ENCODE measurements at regions not wholly inside any gene's neighbourhood (a gene's known extent, or its start where the extent isn't known, plus 50 kb on each side); places are given as distances from the start of the nearest gene placed in this dataset.

- FAIRE-seq, result no peak
Measured at GRCh38 chr5:8053270-8053669, 184.3 kb downstream of the MTRR start.

More at GRCh38 chr5:8053270-8053669, 184.3 kb downstream of the MTRR start:
- intact Hi-C loops (cut with micrococcal nuclease) (no loop called here), dilution Hi-C loops (cut with MboI; ENCODE audit: extremely low pct_ligation_motif_present, low sequenced_read_pairs) (no loop called here)
- no peaks in the 10 kb centered on the region for H3K36me3 ChIP-seq (ENCODE audit: control insufficient read depth in 2 of 2, extremely low read depth in 1 of 2, insufficient read depth in 2 of 2, low read length in 2 of 2)
- no peak overlapping the region for H3K9ac ChIP-seq (replicated peaks; ENCODE audit: extremely low read depth, insufficient read depth, low read length)
- H3K4me3 ChIP-seq (replicated peaks in 1 of 3; ENCODE audit: insufficient read depth in 1 of 3, low read depth in 1 of 3, low read length in 3 of 3), result no peak overlapping the region
- no TSS peak for BruUV-seq (replicated peaks)
- no peak overlapping the region for H3K4me2 ChIP-seq (ENCODE audit: insufficient read depth, low read length)
- no peak for DNase-seq (ENCODE audit: low read depth, low spot score)
- no peaks in the 10 kb centered on the region for H3K79me2 ChIP-seq (ENCODE audit: control insufficient read depth, insufficient read depth, low read length)
- H3K4me1 ChIP-seq (ENCODE audit: control insufficient read depth, extremely low read depth, insufficient read depth, low read length), result no peaks in the 10 kb centered on the region
- ChIA-PET CTCF (no interaction called here), POLR2A (no interaction called here)
- no peaks in the 10 kb centered on the region for H3K27me3 ChIP-seq (ENCODE audit: control insufficient read depth in 2 of 2, insufficient read depth in 2 of 2, low read length in 2 of 2)
- H3K27ac ChIP-seq (ENCODE audit: insufficient read depth, low read depth, low read length), result no peak overlapping the region
- H4K20me1 ChIP-seq (replicated peaks; ENCODE audit: control insufficient read depth, extremely low read depth, insufficient read depth, low read length), result no peaks in the 10 kb centered on the region
- peaks cover 12% of the 10 kb centered on the region for H3K9me3 ChIP-seq (replicated peaks; ENCODE audit: control insufficient read depth, insufficient read depth, low read length)
- TF ChIP-seq POLR2AphosphoS5 (IDR thresholded peaks at IDR 0.05; ENCODE audit: insufficient read depth, low read depth, low read length) (no peak), FOS (IDR thresholded peaks at IDR 0.05; ENCODE audit: borderline replicate concordance, insufficient read depth, low read length) (no peak), JUN (IDR thresholded peaks at IDR 0.05; ENCODE audit: borderline replicate concordance, insufficient read depth, insufficient read length, low read depth) (no peak), CTCF (IDR thresholded peaks at IDR 0.05; ENCODE audit: extremely low read depth in 1 of 2, insufficient read depth in 1 of 2, low read depth in 1 of 2, low read length in 2 of 2) (no peak), POLR2A (IDR thresholded peaks at IDR 0.05; ENCODE audit: low read depth, low read length) (no peak), GATA2 (IDR thresholded peaks at IDR 0.05; ENCODE audit: insufficient read depth, insufficient read length, low read depth, low read length) (no peak), MYC (IDR thresholded peaks at IDR 0.05; ENCODE audit: low read depth, low read length) (no peak), EZH2 (IDR thresholded peaks at IDR 0.05; ENCODE audit: borderline replicate concordance, low read depth, low read length, severe bottlenecking) (no peak), MAX (IDR thresholded peaks at IDR 0.05; ENCODE audit: insufficient read depth, insufficient read length) (no peak)
- no peaks in the 10 kb centered on the region for H3K9me1 ChIP-seq (replicated peaks; ENCODE audit: control insufficient read depth, extremely low read depth, insufficient read depth, low read length)
- no peak overlapping the region for H2AFZ ChIP-seq (ENCODE audit: low read depth, low read length)

Data from endothelial cell of umbilical vein (primary cell).